ENCODE measurements at regions not wholly inside any gene's neighbourhood (a gene's known extent, or its start where the extent isn't known, plus 50 kb on each side); places are given as distances from the start of the nearest gene placed in this dataset.

- DNase-seq (ENCODE audit: low spot score): no peak
These were observed 629.1 kb downstream of the ACTR3B start for GRCh38 chr7:153388611-153389010.

GRCh38 chr7:153389261-153389660 is 629.7 kb downstream of the ACTR3B start:
- DNase-seq (ENCODE audit: low spot score): no peak

- no peak for DNase-seq (ENCODE audit: low spot score)
These were observed 631.4 kb downstream of the ACTR3B start for GRCh38 chr7:153390955-153391354.

- DNase-seq (ENCODE audit: low spot score): no peak
These were observed 633.2 kb downstream of the ACTR3B start for GRCh38 chr7:153392726-153393125.

GRCh38 chr7:153393666-153394065 is 634.1 kb downstream of the ACTR3B start:
- DNase-seq (ENCODE audit: low spot score): no peak

GRCh38 chr7:153396475-153396874 is 636.9 kb downstream of the ACTR3B start:
- DNase-seq (ENCODE audit: low spot score): no peak

- no peak for DNase-seq (ENCODE audit: low spot score)
These were observed 637.9 kb downstream of the ACTR3B start for GRCh38 chr7:153397459-153397858.

GRCh38 chr7:153397906-153398305 is 638.4 kb downstream of the ACTR3B start:
- DNase-seq (ENCODE audit: low spot score): no peak

- DNase-seq (ENCODE audit: low spot score): no peak
These were observed 638.8 kb downstream of the ACTR3B start for GRCh38 chr7:153398370-153398769.

- DNase-seq (ENCODE audit: low spot score): no peak
These were observed 639.4 kb downstream of the ACTR3B start for GRCh38 chr7:153398789-153399553.

- DNase-seq (ENCODE audit: low spot score): no peak
These were observed 640.0 kb downstream of the ACTR3B start for GRCh38 chr7:153399554-153399940.

- no peak for DNase-seq (ENCODE audit: low spot score)
These were observed 641.4 kb downstream of the ACTR3B start for GRCh38 chr7:153400735-153401593.

GRCh38 chr7:153401795-153402720 is 642.5 kb downstream of the ACTR3B start:
- no peak for DNase-seq (ENCODE audit: low spot score)

- no peak for DNase-seq (ENCODE audit: low spot score)
These were observed 643.4 kb downstream of the ACTR3B start for GRCh38 chr7:153402721-153403541.

GRCh38 chr7:153404124-153404523 is 644.6 kb downstream of the ACTR3B start:
- DNase-seq (ENCODE audit: low spot score): no peak

GRCh38 chr7:153404781-153405279 is 645.3 kb downstream of the ACTR3B start:
- DNase-seq (ENCODE audit: low spot score): no peak

GRCh38 chr7:153405704-153406485 is 646.3 kb upstream of the DPP6 start:
- DNase-seq (ENCODE audit: low spot score): no peak

GRCh38 chr7:153406486-153406872 is 645.7 kb upstream of the DPP6 start:
- no peak for DNase-seq (ENCODE audit: low spot score)

GRCh38 chr7:153407291-153408046 is 644.7 kb upstream of the DPP6 start:
- no peak for DNase-seq (ENCODE audit: low spot score)
